HG02885 (cell line): ENCODE measurements at regions not wholly inside any gene's neighbourhood (a gene's known extent, or its start where the extent isn't known, plus 50 kb on each side); places are given as distances from the start of the nearest gene placed in this dataset.
A peak's percentile ranks its signal among the peaks of the same experiment; 100 is the strongest.

Experiments used
- ATAC-seq: cut with Tn5 transposase; IDR thresholded peaks from one replicate; pipeline ENCODE4 v1.9.1; 2021; ENCODE audit warnings: mild to moderate bottlenecking; ENCODE audit not compliant: unreplicated experiment, poor library complexity

DNA sequence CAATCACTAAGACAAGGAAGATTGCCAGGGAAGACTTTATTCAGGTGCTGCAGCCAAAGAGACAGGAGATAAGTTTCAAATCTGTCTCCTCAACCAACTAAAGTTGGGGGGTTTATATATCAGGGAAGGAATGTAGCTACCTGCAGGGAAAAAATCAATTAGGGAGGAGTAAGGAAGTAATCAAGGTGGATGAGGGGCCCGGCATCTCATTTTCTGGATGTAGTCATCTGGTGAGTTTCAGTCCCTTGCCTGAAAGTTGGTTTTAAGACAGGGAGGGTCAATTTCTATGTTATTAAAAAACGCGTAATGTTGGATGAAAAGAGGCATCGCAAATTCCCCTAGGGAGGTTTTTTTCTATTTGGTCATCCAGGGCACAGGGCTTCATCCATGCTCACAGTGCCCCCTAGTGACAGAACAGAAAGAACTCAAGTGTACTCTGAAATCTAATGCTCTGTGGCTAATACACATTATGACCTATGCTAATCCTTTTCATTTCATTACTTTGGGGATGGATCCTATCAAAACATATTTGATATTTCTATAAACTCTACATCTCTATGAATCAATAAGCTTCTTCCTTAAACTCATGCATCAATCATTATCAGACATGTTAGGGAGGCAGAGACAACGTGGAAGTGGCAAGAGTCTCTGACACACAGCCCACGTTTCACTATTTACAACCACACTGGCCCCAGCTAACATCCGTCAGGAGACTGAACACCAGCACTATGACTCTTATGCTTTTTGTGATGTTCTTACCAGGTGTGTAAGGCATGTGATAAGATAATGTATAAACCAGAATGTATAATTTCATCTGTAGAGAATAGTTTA is 1577.0 kb upstream of the TENM3 start:
- ATAC-seq, result peak; percentile 83

- no peak for ATAC-seq
Observed at GRCh38 chr4:180668732-180669131, 1574.5 kb upstream of the TENM3 start.

DNA sequence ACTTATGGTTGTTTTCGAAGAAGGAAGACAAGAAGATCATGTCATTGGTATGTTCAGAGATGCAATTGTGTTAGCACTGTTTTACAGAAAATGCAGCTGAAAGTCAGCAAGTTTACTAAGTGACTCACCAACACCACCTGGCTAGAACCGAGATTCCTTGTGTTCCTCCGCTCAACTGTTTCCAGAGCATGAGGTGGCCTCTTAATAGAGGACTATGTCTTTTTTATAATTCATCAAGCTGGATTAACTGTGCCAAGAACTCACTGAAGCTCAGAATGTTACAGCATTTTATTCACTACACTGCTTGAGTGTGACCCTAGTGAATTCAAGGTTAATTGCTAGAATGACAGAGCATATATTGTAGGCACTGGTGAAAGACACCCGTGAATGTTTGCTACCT is 1573.5 kb upstream of the TENM3 start:
- no peak for ATAC-seq

DNA sequence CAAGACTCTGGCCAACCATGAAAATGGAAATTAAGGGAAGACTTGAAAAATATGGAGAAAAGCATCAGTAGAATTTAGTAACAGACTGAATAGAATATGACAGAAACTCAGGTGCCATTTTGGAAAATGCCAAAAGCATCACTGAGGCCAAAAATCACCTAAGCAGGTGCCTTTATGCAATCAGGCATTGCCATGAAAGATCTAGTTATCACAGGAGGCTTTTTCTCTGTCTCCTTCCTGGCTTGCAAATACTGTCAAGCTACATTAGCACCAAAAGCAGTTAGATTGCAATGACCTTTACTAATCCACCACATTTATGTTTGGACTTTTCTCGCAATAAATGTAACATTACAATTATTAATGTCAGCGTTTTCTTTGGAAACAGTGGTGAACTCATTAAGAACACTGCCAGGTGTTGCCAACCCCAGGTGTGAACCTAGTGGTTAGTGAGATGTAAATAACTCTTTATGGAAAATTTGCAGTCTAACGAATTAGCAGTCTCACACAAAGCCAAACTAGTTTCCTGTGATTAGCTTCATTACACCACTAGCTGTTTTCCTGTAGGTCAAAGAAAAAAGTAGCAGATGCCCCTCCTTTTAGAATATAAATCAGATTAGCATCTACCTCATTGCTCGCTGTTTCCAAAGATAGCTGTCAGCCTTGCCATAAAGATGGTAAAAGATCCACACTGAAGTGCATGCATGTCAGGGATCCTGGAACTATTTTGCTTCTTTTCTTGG is 1568.4 kb upstream of the TENM3 start:
- no peak for ATAC-seq

- ATAC-seq, result no peak
Observed at GRCh38 chr4:180675359-180675650, 1567.9 kb upstream of the TENM3 start.

GRCh38 chr4:180680305-180680704 is 1562.9 kb upstream of the TENM3 start:
- ATAC-seq, result no peak

DNA sequence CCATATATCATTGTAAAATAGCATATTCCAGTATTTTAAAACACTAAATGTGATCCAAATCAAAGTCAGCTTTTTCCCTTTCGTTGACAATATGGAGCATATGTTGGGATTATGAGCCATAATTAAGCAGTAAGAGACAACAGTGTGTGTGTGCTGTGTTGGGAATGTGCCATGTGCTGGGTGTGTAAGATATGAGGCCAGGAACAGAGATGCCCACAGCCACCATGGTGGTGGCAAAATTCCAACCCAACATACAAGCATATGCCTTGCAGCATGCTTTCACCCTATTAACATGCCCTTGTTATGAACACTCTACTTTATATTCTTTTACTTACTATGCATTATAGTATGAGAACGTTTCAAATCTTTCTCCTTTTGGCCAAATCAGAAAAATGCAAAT is 1560.4 kb upstream of the TENM3 start:
- no peak for ATAC-seq

GRCh38 chr4:180683186-180683585 is 1560.0 kb upstream of the TENM3 start:
- ATAC-seq, result no peak

DNA sequence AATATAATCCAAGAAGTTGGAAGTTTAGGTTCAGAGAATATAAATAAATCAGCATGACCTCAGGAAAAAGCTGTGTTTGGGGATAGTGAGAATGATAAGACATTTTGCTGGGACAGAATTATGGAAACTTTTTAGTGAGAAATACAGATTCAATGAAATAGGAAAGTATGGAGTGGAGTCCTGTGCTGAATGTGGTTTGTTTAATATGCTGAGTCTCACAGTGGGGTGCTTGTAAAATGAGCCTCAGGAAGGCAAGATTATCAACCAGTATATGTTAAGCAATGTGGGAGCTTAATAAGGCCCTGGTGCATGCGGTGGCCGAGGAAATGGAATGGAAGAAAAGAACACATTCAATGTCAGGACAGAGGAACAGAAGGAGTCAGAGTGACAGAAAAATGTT is 1554.7 kb upstream of the TENM3 start:
- ATAC-seq, result no peak

GRCh38 chr4:180694875-180695274 is 1548.3 kb upstream of the TENM3 start:
- no peak for ATAC-seq

DNA sequence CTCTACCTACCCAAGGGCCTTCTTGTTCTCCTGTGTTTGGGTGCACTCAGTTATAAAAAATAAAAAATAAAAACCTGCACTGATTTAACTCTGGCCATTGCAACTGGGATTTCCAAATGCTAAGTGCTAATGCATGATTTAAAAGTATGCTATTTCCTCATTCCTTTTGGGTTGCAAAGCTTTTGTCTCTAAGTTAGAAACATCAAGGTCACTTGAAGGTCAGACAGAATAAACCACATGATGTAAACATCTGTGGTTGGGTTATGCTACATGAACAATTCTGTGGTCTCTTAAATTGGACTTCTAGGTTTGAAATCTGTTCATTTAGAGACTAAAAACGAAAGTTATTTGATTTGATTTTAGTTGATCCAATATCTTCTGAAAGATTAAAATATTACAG is 1547.4 kb upstream of the TENM3 start:
- no peak for ATAC-seq

GRCh38 chr4:180696460-180697092 is 1546.6 kb upstream of the TENM3 start:
- no peak for ATAC-seq

DNA sequence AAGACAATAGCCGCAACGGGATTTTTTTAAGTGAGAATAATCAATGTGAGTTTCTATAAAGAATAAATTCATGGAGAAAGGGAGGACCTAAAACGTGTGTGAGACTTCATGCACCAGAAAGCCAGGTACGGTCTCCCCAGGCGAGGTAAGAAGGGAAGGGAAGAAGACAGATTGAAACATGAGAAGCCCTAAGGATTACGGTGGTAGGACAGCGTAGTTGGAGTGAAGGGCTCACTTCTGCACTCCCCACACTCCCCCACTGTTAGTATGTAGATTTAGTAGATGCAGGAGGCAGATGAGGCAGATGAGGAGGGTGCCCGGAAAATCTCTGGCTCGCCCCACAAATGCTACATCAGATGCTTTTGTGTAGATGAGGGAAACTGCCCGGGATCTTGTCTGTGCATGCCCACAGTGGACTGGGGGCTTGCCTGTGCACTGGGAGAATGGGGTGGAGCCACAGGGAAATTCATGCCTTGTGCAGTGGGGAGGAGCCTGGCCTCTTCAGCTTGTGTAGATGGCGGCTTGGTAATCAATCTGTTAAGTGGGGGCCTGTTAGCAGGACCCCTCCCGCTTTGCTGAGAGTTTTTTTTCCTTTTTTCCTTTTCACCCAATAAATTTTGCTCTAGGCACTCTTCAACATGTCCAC is 1544.5 kb upstream of the TENM3 start:
- no peak for ATAC-seq

- no peak for ATAC-seq
Observed at GRCh38 chr4:180706766-180707165, 1536.4 kb upstream of the TENM3 start.

- no peak for ATAC-seq
Observed at GRCh38 chr4:180710628-180711337, 1532.4 kb upstream of the TENM3 start.

- ATAC-seq, result no peak
Observed at GRCh38 chr4:180717451-180718033, 1525.7 kb upstream of the TENM3 start.

DNA sequence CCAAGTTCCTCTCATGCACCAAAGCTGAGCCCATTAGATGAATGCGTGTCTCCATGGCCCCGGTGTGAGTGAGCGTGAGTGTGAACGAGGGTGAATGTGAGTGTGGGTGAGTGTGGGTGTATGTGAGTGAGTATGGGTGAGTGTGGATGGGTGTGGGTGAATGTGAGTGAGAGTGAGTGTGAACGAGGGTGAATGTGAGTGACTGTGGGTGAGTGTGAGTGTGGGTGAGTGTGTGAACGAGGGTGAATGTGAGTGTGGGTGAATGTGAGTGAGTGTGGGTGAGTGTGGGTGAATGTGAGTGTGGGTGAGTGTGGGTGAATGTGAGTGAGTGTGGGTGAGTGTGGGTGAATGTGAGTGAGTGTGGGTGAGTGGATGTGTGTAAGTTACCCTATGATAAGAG is 1521.8 kb upstream of the TENM3 start:
- no peak for ATAC-seq

DNA sequence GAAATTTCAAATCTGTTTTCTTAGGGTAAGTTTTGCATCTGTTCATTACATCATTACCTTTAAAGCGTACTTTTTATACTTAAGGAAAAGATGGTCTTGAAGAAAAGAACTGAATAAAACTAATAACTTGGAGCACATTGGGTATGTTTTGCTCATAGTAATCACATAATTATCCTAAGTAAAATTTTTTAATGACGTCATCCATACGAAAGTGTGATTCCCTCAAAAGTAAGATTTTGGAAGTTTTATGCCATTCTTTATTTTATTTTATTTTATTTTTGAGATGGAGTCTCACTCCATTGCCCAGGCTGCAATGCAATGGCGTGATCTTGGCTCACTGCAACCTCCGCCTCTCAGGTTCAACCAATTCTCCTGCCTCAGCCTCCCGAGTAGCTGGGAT is 1516.6 kb upstream of the TENM3 start:
- no peak for ATAC-seq

GRCh38 chr4:180727478-180727877 is 1515.7 kb upstream of the TENM3 start:
- no peak for ATAC-seq
